Heart right ventricle (tissue), 16 donors: ENCODE measurements at regions not wholly inside any gene's neighbourhood (a gene's known extent, or its start where the extent isn't known, plus 50 kb on each side); places are given as distances from the start of the nearest gene placed in this dataset.

Source experiments
- ATAC-seq, 8 donors: fragments of 200-7000 bp; cut with Tn5 transposase; one replicate each; pipeline ENCODE4 v1.9.1; 2020; ENCODE audit warnings: mild to moderate bottlenecking in 8 of 8, moderate library complexity in 8 of 8, moderate number of reproducible peaks in 1 of 8
- DNase-seq, 2 donors: peaks; one replicate each; pipeline ENCODE4 v3.0.0-alpha.2; 2020
- H3K27ac ChIP-seq, 10 donors: fragments of 200-600 bp; sonication (generic) in 2 of 10; one replicate each; pipeline versions ENCODE4 v1.5.0 to v1.8.0; 2020 to 2022; ENCODE audit warnings: mild to moderate bottlenecking in 3 of 10
- H3K27me3 ChIP-seq, 7 donors: fragments of 200-600 bp; one replicate each; pipeline ENCODE4 v1.8.0; 2021 to 2022; ENCODE audit warnings: mild to moderate bottlenecking in 2 of 7
- H3K36me3 ChIP-seq, 9 donors: fragments of 200-600 bp; sonication (generic) in 1 of 9; one replicate each; pipeline versions ENCODE4 v1.5.0 to v1.8.0; 2020 to 2022; ENCODE audit warnings: mild to moderate bottlenecking in 2 of 9
- H3K4me1 ChIP-seq, 9 donors: fragments of 200-600 bp; sonication (generic) in 1 of 9; one replicate each; pipeline versions ENCODE4 v1.5.0 to v1.8.0; 2020 to 2022; ENCODE audit warnings: mild to moderate bottlenecking in 4 of 9
- H3K4me3 ChIP-seq, 10 donors: fragments of 200-600 bp; sonication (generic) in 2 of 10; one replicate each; pipeline versions ENCODE4 v1.5.0 to v1.8.0; 2020 to 2022; ENCODE audit warnings: mild to moderate bottlenecking in 7 of 10, moderate library complexity in 2 of 10
- H3K9me3 ChIP-seq, 11 donors: fragments of 200-600 bp in 10 of 11; sonication (generic) in 2 of 11; one replicate each; pipeline versions ENCODE4 v1.5.0 to v1.8.0; 2013 to 2022; ENCODE audit warnings: mild to moderate bottlenecking in 2 of 11, control low read depth in 1 of 11, moderate library complexity in 1 of 11
- CTCF ChIP-seq, 9 donors: fragments of 200-600 bp; sonication (generic) in 2 of 9; IDR thresholded peaks; one replicate each; pipeline versions ENCODE4 v1.5.0 to v1.8.0; 2021 to 2022; ENCODE audit warnings: antibody characterized with exemption in 9 of 9, mild to moderate bottlenecking in 5 of 9, moderate library complexity in 1 of 9
- WGBS, 2 donors: extraction: QIAGEN DNeasy Blood & Tissue Kit; methylation state at CpG; one replicate each; pipeline ENCODE4 v1.1.7; 2013; ENCODE audit warnings: inconsistent platforms in 1 of 2; 5-methylcytosine and 5-hydroxymethylcytosine counted together
- intact Hi-C, 10 donors: fragments of 100-400 bp; cut with DNase I; formaldehyde crosslinking; loops; one replicate each; pipeline versions ENCODE4 v1.11.1 to v1.14.2; 2022
- donor health status: Arrhythmogenic right ventricular cardiomyopathy.
- donor health status: ischemic (EF 13 %, LVEDD 7.1; RV severe dilation, severe dysfunction).
- donor health status: healthy with polysubstance abuse.
- donor health status: DM: no; HTN: yes; CAD: no.
- donor health status: DM: no; HTN: no; CAD: no.
- donor health status: ischemic (EF 25% LVEDD 6.9; RV normal size, moderate dysfunction).
- donor health status: ischemic (EF 25% LVEDD 5.7; RV mildly dilated, moderate dysfunction).
- donor health status: healthy.
- donor health status: DM: yes; HTN: yes; CAD: no.
- donor health status: Ischemic cardiomyopathy.
- donor health status: ischemic (EF 35%, LVEDD 5.7; RV mildly dilated, moderate dysfunction).
- donor health status: nonischemic (EF 11% LVEDD 7.7; RV severe dilation, severe dysfunction).
- donor health status: DM: yes; HTN: yes; CAD: no.
- donor health status: PGD.
- donor health status: ischemic (EF 29% LVEDD 5.4; RV normal size, mild dysfunction).
- donor health status: nonischemic (EF 23%, LVEDD 6.1; RV moderate dilation, normal function).

GRCh38 chr17:14797801-14798200 lies 467.3 kb downstream of the PMP22 start:
- H3K27me3 ChIP-seq: peaks cover 0 to 13% (median 0%) of the 10 kb centered on the region in 7 donors
- intact Hi-C loops: no loop called here
- H3K36me3 ChIP-seq: no peaks in the 10 kb centered on the region
- WGBS, 2 donors: 69 to 71% methylated on average over 6 of the region's 6 CpGs
- ATAC-seq: no peak
- H3K4me1 ChIP-seq: no peaks in the 10 kb centered on the region
- H3K9me3 ChIP-seq: peaks cover 0 to 11% (median 0%) of the 10 kb centered on the region in 11 donors
- no peak overlapping the region for H3K4me3 ChIP-seq
- no peak for DNase-seq
- no peak overlapping the region for H3K27ac ChIP-seq
- TF ChIP-seq CTCF (IDR thresholded peaks at IDR 0.05): no peak

DNA sequence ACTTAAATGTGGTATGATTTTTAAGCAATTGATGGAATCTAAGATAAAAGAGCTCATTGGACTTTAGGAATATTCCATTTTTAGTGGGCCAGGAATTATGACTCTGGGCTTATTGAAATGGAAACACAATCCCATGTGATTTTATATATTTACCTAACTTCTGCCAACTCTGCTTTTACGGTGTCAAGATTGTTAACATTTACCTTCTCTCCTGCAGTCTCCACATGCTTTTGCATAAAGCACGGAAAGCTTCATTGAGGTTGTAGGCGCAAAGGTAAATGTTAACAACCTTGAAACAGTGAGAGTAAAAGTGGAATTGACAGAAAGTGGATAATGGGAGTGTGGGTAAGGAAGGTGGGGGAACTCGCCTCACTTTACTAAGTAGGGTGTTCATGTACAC lies 468.1 kb downstream of the PMP22 start:
- H3K36me3 ChIP-seq: no peaks in the 10 kb centered on the region
- ATAC-seq (no peak), DNase-seq (no peak)
- peaks cover 0 to 13% (median 0%) of the 10 kb centered on the region in 7 donors for H3K27me3 ChIP-seq
- no peak overlapping the region for H3K4me3 ChIP-seq
- peaks cover 0 to 11% (median 0%) of the 10 kb centered on the region in 11 donors for H3K9me3 ChIP-seq
- H3K27ac ChIP-seq: no peak overlapping the region
- no peak for TF ChIP-seq CTCF (IDR thresholded peaks at IDR 0.05)
- WGBS, 2 donors: 94% methylated on average over 4 of the region's 4 CpGs
- intact Hi-C loops: no loop called here
- no peaks in the 10 kb centered on the region for H3K4me1 ChIP-seq

DNA sequence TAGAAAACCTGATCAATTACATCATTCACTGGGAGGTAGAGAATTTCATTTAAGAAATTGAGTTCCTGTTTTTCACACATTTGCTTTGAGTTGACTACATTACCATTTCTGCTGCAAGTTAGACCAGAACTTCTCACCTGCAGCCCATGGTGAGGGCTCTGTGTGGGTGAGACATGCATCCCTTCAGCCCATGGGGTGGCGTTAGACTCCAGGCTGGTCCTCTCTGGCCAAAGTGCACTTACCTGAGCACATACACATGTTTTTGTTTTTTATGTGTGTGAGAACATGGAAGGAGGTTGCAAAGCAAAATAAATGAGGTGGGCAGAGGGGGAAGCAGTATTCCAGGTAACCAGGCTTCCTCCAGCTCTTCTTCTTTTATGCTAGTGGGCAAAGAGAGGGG lies 470.2 kb downstream of the PMP22 start:
- ATAC-seq: no peak
- no peak for TF ChIP-seq CTCF (IDR thresholded peaks at IDR 0.05)
- H3K27me3 ChIP-seq: peaks cover 0 to 21% (median 5%) of the 10 kb centered on the region in 7 donors
- H3K9me3 ChIP-seq: peaks cover 0 to under 1% (median 0%) of the 10 kb centered on the region in 11 donors
- WGBS, 2 donors: 59 to 69% methylated on average over 1 of the region's 1 CpG
- no peaks in the 10 kb centered on the region for H3K4me1 ChIP-seq
- H3K27ac ChIP-seq: no peak overlapping the region
- H3K4me3 ChIP-seq: no peak overlapping the region
- intact Hi-C loops: no loop called here
- no peaks in the 10 kb centered on the region for H3K36me3 ChIP-seq
- DNase-seq: no peak

GRCh38 chr17:14793237-14793636 lies 471.9 kb downstream of the PMP22 start:
- Histone ChIP-seq H3K36me3 (no peaks in the 10 kb centered on the region), H3K4me1 (no peaks in the 10 kb centered on the region), H3K27ac (no peak overlapping the region), H3K27me3 (peaks cover 0 to 24% (median 5%) of the 10 kb centered on the region in 7 donors), H3K9me3 (no peaks in the 10 kb centered on the region), H3K4me3 (no peak overlapping the region)
- no peak for TF ChIP-seq CTCF (IDR thresholded peaks at IDR 0.05)
- ATAC-seq (no peak), DNase-seq (no peak)
- whole genome bisulfite sequencing, 2 donors: 72 to 73% methylated on average over 3 of the region's 3 CpGs
- intact Hi-C loops: no loop called here
